HEK293T (cell line): ENCODE measurements at regions not wholly inside any gene's neighbourhood (a gene's known extent, or its start where the extent isn't known, plus 50 kb on each side); places are given as distances from the start of the nearest gene placed in this dataset.
"Not testable (repeated sequence)": the region's sequence is repeated elsewhere in the genome, so short reads cannot be mapped to it uniquely, and the experiment has no call there.

Source experiments
- CTCF ChIA-PET: fragments of 350-600 bp; formaldehyde crosslinking; extraction: SDS; loops from one replicate; lab custom pipeline; 2021; ENCODE audit warnings: antibody characterized with exemption, inconsistent platforms; lab: Yijun Ruan, JAX
- POLR2A ChIA-PET: fragments of 350-600 bp; formaldehyde crosslinking; extraction: SDS; loops from one replicate; lab custom pipeline; 2020; ENCODE audit warnings: antibody characterized with exemption, inconsistent platforms; lab: Yijun Ruan, JAX
- DNase-seq: peaks from one replicate; pipeline ENCODE4 v3.0.0; 2012; ENCODE audit warnings: mixed read lengths; ENCODE audit errors: extremely low spot score
- ARNT ChIP-seq: fragments of 450-650 bp; IDR thresholded peaks from 2 replicates; pipeline ENCODE4 v1.6.1; 2017; ENCODE audit warnings: mild to moderate bottlenecking
- BHLHE40 ChIP-seq: fragments of 450-650 bp; IDR thresholded peaks from 2 replicates; pipeline ENCODE4 v1.6.1; 2016; ENCODE audit warnings: mild to moderate bottlenecking, moderate library complexity, borderline replicate concordance
- CTBP1 ChIP-seq: fragments of 450-650 bp; IDR thresholded peaks from 2 replicates; pipeline ENCODE4 v1.6.1; 2016; ENCODE audit warnings: borderline replicate concordance
- ELF4 ChIP-seq: fragments of 450-650 bp; IDR thresholded peaks from 2 replicates; pipeline ENCODE4 v1.6.1; 2017; ENCODE audit warnings: antibody characterized with exemption
- FOXA1 ChIP-seq: fragments of 450-650 bp; IDR thresholded peaks from 2 replicates; pipeline ENCODE4 v1.6.1; 2016; ENCODE audit warnings: mild to moderate bottlenecking
- FOXK2 ChIP-seq: fragments of 450-650 bp; IDR thresholded peaks from 2 replicates; pipeline ENCODE4 v1.6.1; 2016; ENCODE audit warnings: mild to moderate bottlenecking
- FOXM1 ChIP-seq: fragments of 450-650 bp; IDR thresholded peaks from 2 replicates; pipeline ENCODE4 v1.6.1; 2017; ENCODE audit warnings: mild to moderate bottlenecking, borderline replicate concordance
- HDGF ChIP-seq: fragments of 450-650 bp; IDR thresholded peaks from 2 replicates; pipeline ENCODE4 v1.6.1; 2017; ENCODE audit warnings: antibody characterized with exemption, borderline replicate concordance
- L3MBTL2 ChIP-seq: fragments of 450-650 bp; conservative IDR thresholded peaks from 2 replicates; pipeline ENCODE4 v1.6.1; 2016; ENCODE audit warnings: mild to moderate bottlenecking
- LEF1 ChIP-seq: fragments of 450-650 bp; IDR thresholded peaks from 2 replicates; pipeline ENCODE4 v1.6.1; 2017; ENCODE audit warnings: mild to moderate bottlenecking, borderline replicate concordance
- NFRKB ChIP-seq: fragments of 450-650 bp; IDR thresholded peaks from 2 replicates; pipeline ENCODE4 v1.6.1; 2016; ENCODE audit warnings: mild to moderate bottlenecking, moderate library complexity
- PKNOX1 ChIP-seq: fragments of 450-650 bp; IDR thresholded peaks from 2 replicates; pipeline ENCODE4 v1.6.1; 2016
- SP1 ChIP-seq: fragments of 450-650 bp; IDR thresholded peaks from 2 replicates; pipeline ENCODE4 v1.6.1; 2017
- SUZ12 ChIP-seq: fragments of 450-650 bp; IDR thresholded peaks from 2 replicates; pipeline ENCODE4 v1.6.1; 2016; ENCODE audit warnings: mild to moderate bottlenecking
- TARDBP ChIP-seq: fragments of 450-650 bp; IDR thresholded peaks from 2 replicates; pipeline ENCODE4 v1.6.1; 2016
- ZNF384 ChIP-seq: fragments of 450-650 bp; IDR thresholded peaks from 2 replicates; pipeline ENCODE4 v1.6.1; 2016

GRCh38 chr10:8840356-8840755 is 785.9 kb downstream of the GATA3 start:
- DNase-seq = no peak
- CTCF ChIA-PET = no interaction called here
- POLR2A ChIA-PET = no interaction called here

GRCh38 chr10:8844141-8844540 is 789.7 kb downstream of the GATA3 start:
- TF ChIP-seq ARNT (no peak), FOXK2 (no peak), ZNF384 (no peak), NFRKB (no peak), TARDBP (no peak), PKNOX1 (no peak), BHLHE40 (no peak), LEF1 (no peak), SUZ12 (no peak), L3MBTL2 (no peak), CTBP1 (no peak), FOXM1 (no peak), HDGF (no peak), ELF4 (no peak), SP1 (no peak), FOXA1 (no peak)
- DNase-seq = no peak
- CTCF ChIA-PET = no interaction called here
- POLR2A ChIA-PET = no interaction called here

More at GRCh38 chr10:8840356-8840755, 785.9 kb downstream of the GATA3 start:
- TF ChIP-seq NFRKB (no peak), ELF4 (no peak), FOXA1 (no peak), FOXK2 (no peak), PKNOX1 (no peak), CTBP1 (no peak), SUZ12 (no peak), L3MBTL2 (no peak)

GRCh38 chr10:8852546-8852945 is 798.1 kb downstream of the GATA3 start:
- CTCF ChIA-PET = no interaction called here
- POLR2A ChIA-PET = no interaction called here
- DNase-seq = no peak
- TF ChIP-seq NFRKB (no peak), FOXK2 (no peak)

GRCh38 chr10:8853048-8853447 is 798.6 kb downstream of the GATA3 start:
- CTCF ChIA-PET = no interaction called here

GRCh38 chr10:8868924-8869323 is 814.4 kb downstream of the GATA3 start:
- CTCF ChIA-PET, POLR2A ChIA-PET: not testable (repeated sequence)

More at GRCh38 chr10:8853048-8853447, 798.6 kb downstream of the GATA3 start:
- TF ChIP-seq FOXK2 (no peak), SP1 (no peak), ARNT (no peak), PKNOX1 (no peak), FOXM1 (no peak), HDGF (no peak), TARDBP (no peak), L3MBTL2 (no peak), ELF4 (no peak), NFRKB (no peak), FOXA1 (no peak), CTBP1 (no peak), BHLHE40 (no peak), LEF1 (no peak)
- DNase-seq = no peak
- POLR2A ChIA-PET = no interaction called here

GRCh38 chr10:8873310-8873709 is 818.8 kb downstream of the GATA3 start:
- TF ChIP-seq BHLHE40 = no peak
- POLR2A ChIA-PET = no interaction called here
- CTCF ChIA-PET = no interaction called here
- DNase-seq = no peak

More at GRCh38 chr10:8868924-8869323, 814.4 kb downstream of the GATA3 start:
- DNase-seq = not testable (repeated sequence)

GRCh38 chr10:8874268-8874667 is 819.8 kb downstream of the GATA3 start:
- TF ChIP-seq FOXA1 = no peak
- TF ChIP-seq L3MBTL2 = no peak
- no peak for TF ChIP-seq BHLHE40
- no peak for TF ChIP-seq NFRKB
- no peak for TF ChIP-seq FOXK2
- TF ChIP-seq PKNOX1 = no peak
- TF ChIP-seq ELF4 = no peak
- TF ChIP-seq FOXM1 = no peak
- TF ChIP-seq SP1 = no peak
- no peak for TF ChIP-seq SUZ12
- no peak for TF ChIP-seq ARNT
- no peak for TF ChIP-seq ZNF384
- CTCF ChIA-PET = no interaction called here
- DNase-seq = no peak
- POLR2A ChIA-PET = no interaction called here
